Ascending aorta (tissue), 2 donors: ENCODE measurements at regions not wholly inside any gene's neighbourhood (a gene's known extent, or its start where the extent isn't known, plus 50 kb on each side); places are given as distances from the start of the nearest gene placed in this dataset.

Source experiments
- DNase-seq, 2 donors: peaks; one replicate each; pipeline ENCODE4 v3.0.0-alpha.2; 2019; ENCODE audit warnings: low spot score in 2 of 2
- H3K27ac ChIP-seq, 2 donors: fragments of 200-600 bp; sonication (generic); one replicate each; pipeline ENCODE4 v1.5.1; 2016 to 2017; ENCODE audit warnings: mild to moderate bottlenecking in 1 of 2
- H3K27me3 ChIP-seq: fragments of 200-600 bp; sonication (generic); one replicate; pipeline ENCODE4 v1.5.1; 2017
- H3K36me3 ChIP-seq, 2 donors: fragments of 200-600 bp; sonication (generic); one replicate each; pipeline ENCODE4 v1.5.1; 2016
- H3K4me1 ChIP-seq, 2 donors: fragments of 200-600 bp; sonication (generic); one replicate each; pipeline ENCODE4 v1.5.1; 2016 to 2017; ENCODE audit warnings: mild to moderate bottlenecking in 1 of 2
- H3K4me3 ChIP-seq, 2 donors: fragments of 200-600 bp; sonication (generic); one replicate each; pipeline ENCODE4 v1.5.1; 2016 to 2017; ENCODE audit warnings: mild to moderate bottlenecking in 1 of 2
- H3K9me3 ChIP-seq, 2 donors: fragments of 200-600 bp; sonication (generic); one replicate each; pipeline ENCODE4 v1.5.1; 2016
- CTCF ChIP-seq, 3 experiments: fragments of 200-600 bp in 2 of 3; fragments of 450-650 bp in 1 of 3; sonication (generic) in 2 of 3; IDR thresholded peaks; one replicate each; pipeline ENCODE4 v1.5.1; 2016 to 2019; ENCODE audit warnings: antibody characterized with exemption in 3 of 3, mild to moderate bottlenecking in 1 of 3, moderate library complexity in 1 of 3
- intact Hi-C: fragments of 100-400 bp; cut with DNase I; formaldehyde crosslinking; loops from one replicate; pipeline ENCODE4 v1.15.1; 2023

- H3K27me3 ChIP-seq: no peaks in the 10 kb centered on the region
- H3K36me3 ChIP-seq: no peaks in the 10 kb centered on the region
- no peak overlapping the region for H3K27ac ChIP-seq
- H3K4me1 ChIP-seq: no peaks in the 10 kb centered on the region
- TF ChIP-seq CTCF (IDR thresholded peaks at IDR 0.05): no peak
- no peak for DNase-seq
- intact Hi-C loops: no loop called here
- no peaks in the 10 kb centered on the region for H3K9me3 ChIP-seq
- no peak overlapping the region for H3K4me3 ChIP-seq
These were observed 165.4 kb downstream of the RBM43 start for GRCh38 chr2:151096235-151096634.

GRCh38 chr2:151095463-151095862, 166.2 kb downstream of the RBM43 start:
- H3K4me3 ChIP-seq: no peak overlapping the region
- no peaks in the 10 kb centered on the region for H3K36me3 ChIP-seq
- intact Hi-C loops: no loop called here
- no peak for DNase-seq
- no peak for TF ChIP-seq CTCF (IDR thresholded peaks at IDR 0.05)
- H3K27me3 ChIP-seq: no peaks in the 10 kb centered on the region
- no peaks in the 10 kb centered on the region for H3K9me3 ChIP-seq
- H3K4me1 ChIP-seq: no peaks in the 10 kb centered on the region
- H3K27ac ChIP-seq: no peak overlapping the region

- TF ChIP-seq CTCF (IDR thresholded peaks at IDR 0.05): no peak
These were observed 170.1 kb downstream of the RBM43 start for GRCh38 chr2:151091583-151091982.

GRCh38 chr2:151087377-151087776, 174.3 kb downstream of the RBM43 start:
- H3K9me3 ChIP-seq: no peaks in the 10 kb centered on the region

More at GRCh38 chr2:151091583-151091982, 170.1 kb downstream of the RBM43 start:
- intact Hi-C loops: no loop called here
- Histone ChIP-seq H3K9me3 (no peaks in the 10 kb centered on the region), H3K27me3 (no peaks in the 10 kb centered on the region), H3K27ac (no peak overlapping the region), H3K36me3 (no peaks in the 10 kb centered on the region), H3K4me1 (no peaks in the 10 kb centered on the region), H3K4me3 (no peak overlapping the region)
- DNase-seq: no peak

GRCh38 chr2:151085181-151085611, 176.5 kb downstream of the RBM43 start:
- Histone ChIP-seq H3K4me1 (no peaks in the 10 kb centered on the region), H3K36me3 (no peaks in the 10 kb centered on the region), H3K27ac (no peak overlapping the region), H3K4me3 (no peak overlapping the region), H3K9me3 (no peaks in the 10 kb centered on the region), H3K27me3 (no peaks in the 10 kb centered on the region)
- intact Hi-C loops: no loop called here
- DNase-seq: no peak
- no peak for TF ChIP-seq CTCF (IDR thresholded peaks at IDR 0.05)

More at GRCh38 chr2:151087377-151087776, 174.3 kb downstream of the RBM43 start:
- no peak for TF ChIP-seq CTCF (IDR thresholded peaks at IDR 0.05)
- H3K27ac ChIP-seq: no peak overlapping the region
- H3K4me1 ChIP-seq: no peaks in the 10 kb centered on the region
- intact Hi-C loops: no loop called here
- no peak overlapping the region for H3K4me3 ChIP-seq
- H3K27me3 ChIP-seq: no peaks in the 10 kb centered on the region
- H3K36me3 ChIP-seq: no peaks in the 10 kb centered on the region
- DNase-seq: no peak
